ENCODE measurements at regions not wholly inside any gene's neighbourhood (a gene's known extent, or its start where the extent isn't known, plus 50 kb on each side); places are given as distances from the start of the nearest gene placed in this dataset.

DNA sequence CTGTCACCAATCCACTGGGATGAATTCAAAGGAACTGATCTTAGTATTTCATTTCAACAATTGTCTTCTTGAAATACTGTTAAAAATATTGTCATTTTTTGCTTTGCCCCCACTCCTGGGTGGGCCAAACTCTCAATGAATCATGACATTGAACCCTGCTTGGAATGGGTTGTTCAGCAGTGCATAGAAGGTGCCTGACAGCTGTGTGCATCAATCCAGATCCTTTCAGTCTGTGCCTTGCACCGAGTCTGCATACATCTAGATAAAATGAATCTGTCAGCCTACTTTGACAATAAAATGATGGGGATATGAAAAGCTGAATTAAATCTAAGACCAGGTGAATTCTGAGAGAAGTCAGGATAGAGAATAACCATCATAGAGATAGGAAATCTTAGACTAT is 706.6 kb downstream of the CBLN2 start:
- 71% methylated on average over 1 of the region's 1 CpG for WGBS (ENCODE audit: insufficient coverage, low coverage, low lambda C conversion rate, missing lambda C conversion rate)
- Histone ChIP-seq H3K36me3 (no peaks in the 10 kb centered on the region), H3K4me3 (no peak overlapping the region), H3K27ac (no peak overlapping the region), H3K9me3 (no peaks in the 10 kb centered on the region), H3K4me1 (no peaks in the 10 kb centered on the region), H3K27me3 (no peaks in the 10 kb centered on the region)
- TF ChIP-seq, protein P1, sequence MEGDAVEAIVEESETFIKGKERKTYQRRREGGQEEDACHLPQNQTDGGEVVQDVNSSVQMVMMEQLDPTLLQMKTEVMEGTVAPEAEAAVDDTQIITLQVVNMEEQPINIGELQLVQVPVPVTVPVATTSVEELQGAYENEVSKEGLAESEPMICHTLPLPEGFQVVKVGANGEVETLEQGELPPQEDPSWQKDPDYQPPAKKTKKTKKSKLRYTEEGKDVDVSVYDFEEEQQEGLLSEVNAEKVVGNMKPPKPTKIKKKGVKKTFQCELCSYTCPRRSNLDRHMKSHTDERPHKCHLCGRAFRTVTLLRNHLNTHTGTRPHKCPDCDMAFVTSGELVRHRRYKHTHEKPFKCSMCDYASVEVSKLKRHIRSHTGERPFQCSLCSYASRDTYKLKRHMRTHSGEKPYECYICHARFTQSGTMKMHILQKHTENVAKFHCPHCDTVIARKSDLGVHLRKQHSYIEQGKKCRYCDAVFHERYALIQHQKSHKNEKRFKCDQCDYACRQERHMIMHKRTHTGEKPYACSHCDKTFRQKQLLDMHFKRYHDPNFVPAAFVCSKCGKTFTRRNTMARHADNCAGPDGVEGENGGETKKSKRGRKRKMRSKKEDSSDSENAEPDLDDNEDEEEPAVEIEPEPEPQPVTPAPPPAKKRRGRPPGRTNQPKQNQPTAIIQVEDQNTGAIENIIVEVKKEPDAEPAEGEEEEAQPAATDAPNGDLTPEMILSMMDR (IDR thresholded peaks at IDR 0.05), result no peak
- no peak for TF ChIP-seq POLR2A (IDR thresholded peaks at IDR 0.05)
- ATAC-seq, result no peak
- DNase-seq, result no peak
- intact Hi-C loops (cut with DNase I), result no loop called here

DNA sequence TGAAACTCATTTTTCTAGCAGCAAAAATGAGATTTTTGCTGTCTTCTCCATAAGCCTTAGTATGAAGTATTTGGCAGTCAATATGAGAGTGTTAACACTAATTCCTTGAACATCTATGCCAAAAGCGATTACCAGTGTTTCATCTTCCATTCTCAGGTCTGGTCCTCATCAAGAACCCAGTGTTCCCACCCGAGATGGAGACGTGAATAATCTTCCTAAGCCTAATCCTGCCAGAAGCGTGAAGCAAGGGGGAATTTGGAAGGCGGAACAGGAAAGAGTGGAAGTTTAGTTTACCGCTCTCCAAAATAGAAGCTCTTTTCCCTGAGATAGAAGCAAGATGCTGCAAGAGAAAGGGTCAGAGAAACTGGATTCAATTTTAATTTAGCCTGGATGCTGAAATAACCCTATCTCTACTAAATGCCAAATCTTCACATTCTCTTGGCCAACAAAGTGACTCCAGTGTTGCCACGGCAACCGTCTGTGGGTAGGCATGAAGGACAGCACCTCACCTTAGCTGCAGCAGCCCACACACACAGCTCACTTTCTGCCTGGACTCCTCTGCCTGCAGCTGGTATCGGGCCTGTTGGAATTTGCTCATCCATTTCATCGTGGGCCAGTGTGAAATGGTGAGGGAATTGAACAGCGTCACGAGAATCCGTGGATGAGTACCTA is 711.1 kb downstream of the CBLN2 start:
- no peak for TF ChIP-seq POLR2A (IDR thresholded peaks at IDR 0.05)
- TF ChIP-seq, protein P1 (IDR thresholded peaks at IDR 0.05), result no peak
- no peak for DNase-seq
- ATAC-seq, result no peak
- 78% methylated on average over 13 of the region's 13 CpGs for WGBS (ENCODE audit: insufficient coverage, low coverage, low lambda C conversion rate, missing lambda C conversion rate)
- no peak overlapping the region for H3K4me3 ChIP-seq
- H3K4me1 ChIP-seq, result peaks cover 0 to 17% (median 0%) of the 10 kb centered on the region in 4 donors
- no peaks in the 10 kb centered on the region for H3K27me3 ChIP-seq
- no peaks in the 10 kb centered on the region for H3K9me3 ChIP-seq
- H3K36me3 ChIP-seq, result no peaks in the 10 kb centered on the region
- intact Hi-C loops (cut with DNase I), result no loop called here
- H3K27ac ChIP-seq, result no peak overlapping the region

DNA sequence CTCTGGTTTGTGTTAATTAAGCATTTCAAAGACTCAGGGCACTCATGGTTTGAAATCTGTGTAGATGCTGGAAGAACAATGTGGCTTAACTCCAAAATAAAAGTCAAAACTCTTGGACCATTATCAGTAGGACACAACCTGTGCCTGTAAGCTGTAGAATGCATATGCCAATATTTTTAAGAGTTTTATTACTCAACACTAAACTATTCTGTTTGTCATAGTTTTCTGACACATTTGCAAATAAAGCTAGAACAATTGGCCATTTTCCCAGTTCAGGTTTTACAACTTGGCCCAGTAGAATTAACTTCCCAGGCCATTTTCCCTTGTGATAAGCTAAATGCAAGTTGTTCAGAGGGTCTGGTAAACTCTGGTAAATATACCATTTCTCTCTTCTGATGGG is 713.1 kb downstream of the CBLN2 start:
- Histone ChIP-seq H3K36me3 (no peaks in the 10 kb centered on the region), H3K27ac (no peak overlapping the region), H3K4me1 (peaks cover 0 to 17% (median 0%) of the 10 kb centered on the region in 4 donors), H3K27me3 (no peaks in the 10 kb centered on the region), H3K4me3 (no peak overlapping the region), H3K9me3 (no peaks in the 10 kb centered on the region)
- intact Hi-C loops (cut with DNase I), result no loop called here
- ATAC-seq, result peak; percentile 67 to 93 (median 85)
- no peak for DNase-seq
- TF ChIP-seq POLR2A (IDR thresholded peaks at IDR 0.05), result no peak
- TF ChIP-seq, protein P1 (IDR thresholded peaks at IDR 0.05), result no peak

DNA sequence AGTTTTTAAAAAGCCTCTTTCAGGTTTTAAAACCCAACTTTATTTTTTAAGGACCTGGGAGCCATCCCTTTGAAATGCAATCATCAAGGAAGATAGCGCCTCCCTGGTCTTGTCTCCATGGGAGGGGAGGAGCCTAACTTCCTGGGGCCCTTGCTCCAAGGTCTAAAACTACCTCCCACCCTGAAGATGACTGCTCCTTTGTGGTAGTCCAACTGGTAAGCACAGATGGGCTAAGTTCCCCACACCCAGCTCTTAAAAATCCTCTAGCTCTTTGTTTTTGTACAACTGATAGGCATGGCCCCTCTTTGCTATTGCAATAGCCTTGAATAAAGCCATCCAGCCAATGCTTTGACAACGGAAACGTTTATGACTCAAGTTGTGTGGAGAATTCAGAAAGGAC is 716.8 kb downstream of the CBLN2 start:
- H3K4me1 ChIP-seq, result peaks cover 0 to 17% (median 0%) of the 10 kb centered on the region in 4 donors
- no peak overlapping the region for H3K27ac ChIP-seq
- H3K4me3 ChIP-seq, result no peak overlapping the region
- ATAC-seq, result no peak
- H3K27me3 ChIP-seq, result no peaks in the 10 kb centered on the region
- no peak for DNase-seq
- intact Hi-C loops (cut with DNase I), result no loop called here
- TF ChIP-seq, protein P1 (IDR thresholded peaks at IDR 0.05), result no peak
- no peak for TF ChIP-seq POLR2A (IDR thresholded peaks at IDR 0.05)
- no peaks in the 10 kb centered on the region for H3K36me3 ChIP-seq
- WGBS (ENCODE audit: insufficient coverage, low coverage, low lambda C conversion rate, missing lambda C conversion rate), result 68% methylated on average over 3 of the region's 3 CpGs
- no peaks in the 10 kb centered on the region for H3K9me3 ChIP-seq

DNA sequence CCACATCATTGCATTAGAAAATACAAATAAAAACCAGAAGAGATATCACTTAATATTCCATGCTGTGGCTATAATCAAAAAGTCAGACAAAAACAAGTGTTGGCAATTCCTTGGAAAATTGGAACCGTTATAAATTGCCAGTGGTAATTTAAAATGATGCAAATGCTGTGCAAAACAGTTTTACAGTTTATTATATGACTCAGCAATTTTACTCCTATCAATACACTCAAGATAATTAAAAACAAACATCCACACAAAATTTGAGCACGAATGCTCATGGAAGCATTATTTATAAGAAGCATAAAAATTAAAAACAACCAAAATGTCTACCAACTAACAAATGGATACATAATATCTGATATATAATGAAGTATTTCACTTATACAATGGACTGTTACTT is 728.8 kb downstream of the CBLN2 start:
- H3K4me3 ChIP-seq, result no peak overlapping the region
- H3K9me3 ChIP-seq, result no peaks in the 10 kb centered on the region
- 39% methylated on average over 2 of the region's 2 CpGs for WGBS (ENCODE audit: insufficient coverage, low coverage, low lambda C conversion rate, missing lambda C conversion rate)
- intact Hi-C loops (cut with DNase I), result no loop called here
- no peaks in the 10 kb centered on the region for H3K4me1 ChIP-seq
- no peak for DNase-seq
- no peaks in the 10 kb centered on the region for H3K36me3 ChIP-seq
- TF ChIP-seq, protein P1 (IDR thresholded peaks at IDR 0.05), result no peak
- TF ChIP-seq POLR2A (IDR thresholded peaks at IDR 0.05), result no peak
- ATAC-seq, result no peak
- H3K27ac ChIP-seq, result no peak overlapping the region
- no peaks in the 10 kb centered on the region for H3K27me3 ChIP-seq

Data from right lobe of liver (tissue), 6 donors.